Body of pancreas (tissue), 4 donors: ENCODE measurements at regions not wholly inside any gene's neighbourhood (a gene's known extent, or its start where the extent isn't known, plus 50 kb on each side); places are given as distances from the start of the nearest gene placed in this dataset.

ENCODE experiments used
- POLR2A ChIP-seq, 3 donors: fragments of 450-650 bp; IDR thresholded peaks; one replicate each; pipeline ENCODE4 v1.6.1; 2016; ENCODE audit warnings: antibody characterized with exemption in 3 of 3, mild to moderate bottlenecking in 2 of 3
- TF ChIP-seq, protein P1 (sequence below), 7 experiments: fragments of 450-650 bp in 4 of 7; fragments of 200-600 bp in 3 of 7; sonication (generic) in 3 of 7; IDR thresholded peaks; one replicate each; pipeline ENCODE4 v1.5.1; 2016 to 2019; ENCODE audit warnings: antibody characterized with exemption in 7 of 7

DNA sequence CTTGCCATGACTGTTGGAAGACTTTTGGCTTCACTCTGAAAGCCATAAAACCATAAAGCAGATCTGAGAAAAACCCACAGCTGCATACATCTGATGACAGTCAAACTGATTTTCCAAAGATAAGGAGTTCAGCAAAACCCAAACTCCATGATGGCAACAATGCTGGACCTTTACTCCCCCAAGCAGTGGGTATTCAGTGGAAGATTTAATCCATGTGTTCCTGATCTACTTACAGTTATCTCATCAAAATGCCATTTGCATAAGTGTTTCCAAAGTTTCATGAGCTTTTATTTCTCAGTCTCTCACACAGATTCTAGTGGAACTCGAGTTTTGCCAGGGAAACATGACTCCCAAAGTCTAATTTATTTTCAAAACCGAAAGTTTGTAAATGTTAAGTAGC is 184.9 kb downstream of the ZC3H11B start:
- TF ChIP-seq POLR2A (IDR thresholded peaks at IDR 0.05), result no peak
- TF ChIP-seq, protein P1, sequence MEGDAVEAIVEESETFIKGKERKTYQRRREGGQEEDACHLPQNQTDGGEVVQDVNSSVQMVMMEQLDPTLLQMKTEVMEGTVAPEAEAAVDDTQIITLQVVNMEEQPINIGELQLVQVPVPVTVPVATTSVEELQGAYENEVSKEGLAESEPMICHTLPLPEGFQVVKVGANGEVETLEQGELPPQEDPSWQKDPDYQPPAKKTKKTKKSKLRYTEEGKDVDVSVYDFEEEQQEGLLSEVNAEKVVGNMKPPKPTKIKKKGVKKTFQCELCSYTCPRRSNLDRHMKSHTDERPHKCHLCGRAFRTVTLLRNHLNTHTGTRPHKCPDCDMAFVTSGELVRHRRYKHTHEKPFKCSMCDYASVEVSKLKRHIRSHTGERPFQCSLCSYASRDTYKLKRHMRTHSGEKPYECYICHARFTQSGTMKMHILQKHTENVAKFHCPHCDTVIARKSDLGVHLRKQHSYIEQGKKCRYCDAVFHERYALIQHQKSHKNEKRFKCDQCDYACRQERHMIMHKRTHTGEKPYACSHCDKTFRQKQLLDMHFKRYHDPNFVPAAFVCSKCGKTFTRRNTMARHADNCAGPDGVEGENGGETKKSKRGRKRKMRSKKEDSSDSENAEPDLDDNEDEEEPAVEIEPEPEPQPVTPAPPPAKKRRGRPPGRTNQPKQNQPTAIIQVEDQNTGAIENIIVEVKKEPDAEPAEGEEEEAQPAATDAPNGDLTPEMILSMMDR (IDR thresholded peaks at IDR 0.05), result no peak
